Activated CD8-positive, alpha-beta T cell treated with anti-CD3 and anti-CD28 coated beads for 36 hours (primary cell): ENCODE measurements at regions not wholly inside any gene's neighbourhood (a gene's known extent, or its start where the extent isn't known, plus 50 kb on each side); places are given as distances from the start of the nearest gene placed in this dataset.

Source experiments
- ATAC-seq: fragments of 200-7000 bp; cut with Tn5 transposase; one replicate; pipeline ENCODE4 v1.10.0; 2021; ENCODE audit warnings: mild to moderate bottlenecking, moderate library complexity
- CTCF ChIA-PET: fragments of 350-600 bp; sonication (Branson Sonifier 250); formaldehyde crosslinking; loops from one replicate; lab custom pipeline; 2021; ENCODE audit warnings: antibody characterized with exemption; lab: Charles Lee
- POLR2A ChIA-PET: fragments of 350-600 bp; sonication (Branson Sonifier 250); formaldehyde crosslinking; loops from one replicate; lab custom pipeline; 2021; ENCODE audit warnings: antibody characterized with exemption; lab: Charles Lee
- DNase-seq: peaks from one replicate; pipeline ENCODE4 v3.0.0-alpha.2; 2020
- H3K27ac Mint-ChIP-seq: one replicate; pipeline ENCODE4 v1.8.0; 2021; ENCODE audit warnings: mild to moderate bottlenecking, mixed read lengths
- H3K27me3 Mint-ChIP-seq: one replicate; pipeline ENCODE4 v1.8.0; 2021; ENCODE audit warnings: mixed read lengths
- H3K36me3 Mint-ChIP-seq: one replicate; pipeline ENCODE4 v1.8.0; 2021; ENCODE audit warnings: low read depth, mixed read lengths
- H3K4me1 Mint-ChIP-seq: one replicate; pipeline ENCODE4 v1.8.0; 2021; ENCODE audit warnings: low read depth, mixed read lengths
- H3K4me3 Mint-ChIP-seq: one replicate; pipeline ENCODE4 v1.8.0; 2021; ENCODE audit warnings: mild to moderate bottlenecking, moderate library complexity, mixed read lengths
- H3K9me3 Mint-ChIP-seq: one replicate; pipeline ENCODE4 v1.8.0; 2021; ENCODE audit warnings: mixed read lengths
- intact Hi-C: fragments of 100-400 bp; cut with micrococcal nuclease; formaldehyde crosslinking; loops from one replicate; pipeline ENCODE4 v1.10.0; 2022
- TF ChIP-seq, protein P1 (sequence below): fragments of 200-600 bp; IDR thresholded peaks from one replicate; pipeline ENCODE4 v1.8.0; 2022; ENCODE audit warnings: antibody characterized with exemption, mild to moderate bottlenecking

GRCh38 chr6:82030301-82030700 is 217.2 kb downstream of the IBTK start:
- ATAC-seq (no peak), DNase-seq (no peak)
- H3K27ac Mint-ChIP-seq: no peak overlapping the region
- ChIA-PET POLR2A (no interaction called here), CTCF (no interaction called here)
- H3K4me3 Mint-ChIP-seq: no peak overlapping the region
- no peaks in the 10 kb centered on the region for H3K9me3 Mint-ChIP-seq
- no peaks in the 10 kb centered on the region for H3K27me3 Mint-ChIP-seq
- no peaks in the 10 kb centered on the region for H3K36me3 Mint-ChIP-seq
- TF ChIP-seq, protein P1, sequence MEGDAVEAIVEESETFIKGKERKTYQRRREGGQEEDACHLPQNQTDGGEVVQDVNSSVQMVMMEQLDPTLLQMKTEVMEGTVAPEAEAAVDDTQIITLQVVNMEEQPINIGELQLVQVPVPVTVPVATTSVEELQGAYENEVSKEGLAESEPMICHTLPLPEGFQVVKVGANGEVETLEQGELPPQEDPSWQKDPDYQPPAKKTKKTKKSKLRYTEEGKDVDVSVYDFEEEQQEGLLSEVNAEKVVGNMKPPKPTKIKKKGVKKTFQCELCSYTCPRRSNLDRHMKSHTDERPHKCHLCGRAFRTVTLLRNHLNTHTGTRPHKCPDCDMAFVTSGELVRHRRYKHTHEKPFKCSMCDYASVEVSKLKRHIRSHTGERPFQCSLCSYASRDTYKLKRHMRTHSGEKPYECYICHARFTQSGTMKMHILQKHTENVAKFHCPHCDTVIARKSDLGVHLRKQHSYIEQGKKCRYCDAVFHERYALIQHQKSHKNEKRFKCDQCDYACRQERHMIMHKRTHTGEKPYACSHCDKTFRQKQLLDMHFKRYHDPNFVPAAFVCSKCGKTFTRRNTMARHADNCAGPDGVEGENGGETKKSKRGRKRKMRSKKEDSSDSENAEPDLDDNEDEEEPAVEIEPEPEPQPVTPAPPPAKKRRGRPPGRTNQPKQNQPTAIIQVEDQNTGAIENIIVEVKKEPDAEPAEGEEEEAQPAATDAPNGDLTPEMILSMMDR: no peak
- intact Hi-C loops: no loop called here
- no peaks in the 10 kb centered on the region for H3K4me1 Mint-ChIP-seq

DNA sequence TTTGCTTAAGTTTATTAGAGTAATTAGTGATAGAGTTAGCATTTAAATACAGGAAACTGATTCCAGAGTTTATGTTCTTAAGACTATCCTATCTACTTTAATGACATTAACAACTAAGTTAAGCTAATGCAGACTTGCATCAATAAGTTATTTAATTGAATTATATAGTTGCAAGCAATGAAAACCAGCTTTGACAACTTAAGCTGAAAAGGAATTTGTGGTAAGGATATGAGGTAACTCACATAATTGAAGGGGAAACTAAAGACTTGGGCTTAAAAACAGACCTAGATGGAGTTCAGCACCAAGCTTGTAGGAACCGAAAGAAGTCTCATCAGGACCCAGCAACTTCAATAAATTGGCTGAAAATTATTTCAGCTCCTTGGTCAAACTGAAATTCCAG is 222.3 kb downstream of the IBTK start:
- Mint-ChIP-seq H3K9me3 (no peaks in the 10 kb centered on the region), H3K4me3 (no peak overlapping the region), H3K4me1 (no peaks in the 10 kb centered on the region), H3K27me3 (peaks cover 2% of the 10 kb centered on the region), H3K27ac (no peak overlapping the region), H3K36me3 (no peaks in the 10 kb centered on the region)
- CTCF ChIA-PET: interaction anchor here (1.2 kb wide), 1 partner anchor 14 kb away, joined by 3 read pairs; no protein-coding TSS in a partner anchor
- intact Hi-C loops: no loop called here
- TF ChIP-seq, protein P1: no peak
- DNase-seq (no peak), ATAC-seq (no peak)
- POLR2A ChIA-PET: interaction anchor here (0.7 kb wide), 1 partner anchor 32 kb away, joined by 3 read pairs; no protein-coding TSS in a partner anchor

GRCh38 chr6:82022614-82023129 is 224.9 kb downstream of the IBTK start:
- ATAC-seq (no peak), DNase-seq (no peak)
- Mint-ChIP-seq H3K27ac (no peak overlapping the region), H3K36me3 (no peaks in the 10 kb centered on the region), H3K9me3 (no peaks in the 10 kb centered on the region), H3K4me1 (no peaks in the 10 kb centered on the region), H3K27me3 (peaks cover 2% of the 10 kb centered on the region), H3K4me3 (no peak overlapping the region)
- ChIA-PET POLR2A (no interaction called here), CTCF (no interaction called here)
- intact Hi-C loops: no loop called here
- TF ChIP-seq, protein P1: no peak

GRCh38 chr6:82017773-82018172 is 229.8 kb downstream of the IBTK start:
- Mint-ChIP-seq H3K4me3 (no peak overlapping the region), H3K4me1 (no peaks in the 10 kb centered on the region), H3K27me3 (peaks cover 2% of the 10 kb centered on the region), H3K27ac (no peak overlapping the region), H3K9me3 (no peaks in the 10 kb centered on the region), H3K36me3 (no peaks in the 10 kb centered on the region)
- intact Hi-C loops: no loop called here
- ATAC-seq (no peak), DNase-seq (no peak)
- ChIA-PET POLR2A (no interaction called here), CTCF (interaction anchor here (1.3 kb wide), 1 partner anchor 11 kb away, joined by 3 read pairs; no protein-coding TSS in a partner anchor)
- TF ChIP-seq, protein P1: no peak

DNA sequence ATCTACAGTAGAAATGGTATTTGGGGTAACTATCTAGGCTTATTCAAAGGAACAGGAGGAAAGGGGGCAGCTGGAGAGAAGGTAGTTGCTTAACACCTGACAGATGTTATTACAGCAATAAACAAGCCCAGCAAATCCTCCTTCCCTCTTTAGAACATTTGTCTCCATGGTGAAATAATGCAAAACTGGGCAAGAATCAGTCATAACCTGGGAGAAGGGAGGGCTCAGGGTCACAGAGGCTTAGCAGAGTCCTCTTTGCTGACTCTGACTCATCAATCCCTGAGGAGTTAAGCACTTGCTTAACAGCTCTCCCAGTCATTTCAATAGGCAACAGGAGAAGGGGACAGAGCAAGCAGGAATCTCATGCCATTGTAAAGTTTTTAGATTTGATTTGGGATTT is 230.3 kb downstream of the IBTK start:
- no peaks in the 10 kb centered on the region for H3K36me3 Mint-ChIP-seq
- no peak for ATAC-seq
- intact Hi-C loops: no loop called here
- ChIA-PET CTCF (interaction anchor here (1.3 kb wide), 1 partner anchor 11 kb away, joined by 3 read pairs; no protein-coding TSS in a partner anchor), POLR2A (no interaction called here)
- H3K4me3 Mint-ChIP-seq: no peak overlapping the region
- no peak overlapping the region for H3K27ac Mint-ChIP-seq
- no peak for DNase-seq
- peaks cover 2% of the 10 kb centered on the region for H3K27me3 Mint-ChIP-seq
- no peaks in the 10 kb centered on the region for H3K9me3 Mint-ChIP-seq
- no peaks in the 10 kb centered on the region for H3K4me1 Mint-ChIP-seq
- TF ChIP-seq, protein P1: no peak
